RPMI7951 (cell line): ENCODE measurements at regions not wholly inside any gene's neighbourhood (a gene's known extent, or its start where the extent isn't known, plus 50 kb on each side); places are given as distances from the start of the nearest gene placed in this dataset.

Experiments used
- DNase-seq: peaks from one replicate; pipeline ENCODE4 v3.0.0-alpha.2; 2012; ENCODE audit warnings: low read depth

DNA sequence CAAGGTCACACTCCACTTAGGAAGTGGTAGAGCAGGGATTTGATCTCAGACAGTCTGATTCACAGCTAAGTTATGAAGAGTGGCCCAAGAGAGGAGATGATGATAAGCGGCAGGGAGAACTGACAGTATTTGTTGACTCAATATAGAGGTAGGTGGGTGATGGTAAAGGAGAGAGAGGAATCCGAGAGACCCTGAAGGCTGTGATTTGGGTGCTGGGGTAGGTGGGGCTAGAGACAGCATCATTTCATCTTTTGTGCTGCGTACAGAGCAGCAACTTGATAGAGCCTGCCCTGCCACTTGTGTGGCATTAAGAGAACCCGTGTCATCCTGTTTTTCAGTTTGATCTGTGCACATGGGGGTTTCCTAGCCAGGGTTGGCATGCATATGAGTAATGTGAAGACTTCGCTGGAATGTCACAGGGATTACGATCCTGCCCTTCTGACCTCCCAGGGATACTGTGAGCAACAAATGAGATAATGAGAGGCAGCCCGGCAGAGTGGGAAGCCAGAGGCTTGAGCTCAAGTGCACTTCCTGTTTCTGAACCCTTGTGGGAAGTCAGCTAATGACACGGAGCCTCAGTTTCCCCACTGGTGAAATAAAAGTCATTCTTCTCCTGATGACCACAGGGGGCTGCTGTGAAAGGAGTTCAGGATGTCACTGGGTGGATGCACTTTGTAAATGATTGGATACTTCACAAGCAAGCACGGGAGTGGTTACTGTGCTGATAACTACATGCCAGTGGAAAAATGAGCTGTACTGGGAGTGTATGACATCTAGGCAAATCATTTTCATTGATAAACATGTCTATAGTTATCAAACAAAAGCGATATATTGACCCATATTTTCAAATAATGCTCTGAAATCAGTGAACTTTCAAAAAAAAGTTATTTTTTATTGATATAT, 59.5 kb upstream of the IGF1 start:
- DNase-seq, result peak; percentile 85

DNA sequence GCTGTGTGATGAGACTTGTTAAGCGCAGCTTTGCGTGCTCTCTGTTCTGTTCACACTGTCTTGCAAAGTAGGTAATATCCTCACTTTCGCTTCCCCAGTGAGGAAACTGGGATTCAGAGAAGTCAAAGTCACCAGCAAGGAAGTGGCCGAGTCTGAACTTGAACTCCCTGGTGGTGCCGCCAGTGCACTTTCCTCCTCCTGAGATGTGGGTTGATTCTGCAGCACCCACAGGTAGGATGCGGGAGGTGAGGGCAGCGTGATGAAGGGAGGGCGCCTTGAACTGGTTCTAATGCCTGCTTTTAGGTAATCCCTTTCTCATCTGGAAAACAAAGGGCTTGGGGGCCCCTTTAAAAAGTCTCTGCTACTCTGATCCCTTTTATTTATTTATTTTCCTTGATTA, 54.9 kb upstream of the IGF1 start:
- no peak for DNase-seq

DNA sequence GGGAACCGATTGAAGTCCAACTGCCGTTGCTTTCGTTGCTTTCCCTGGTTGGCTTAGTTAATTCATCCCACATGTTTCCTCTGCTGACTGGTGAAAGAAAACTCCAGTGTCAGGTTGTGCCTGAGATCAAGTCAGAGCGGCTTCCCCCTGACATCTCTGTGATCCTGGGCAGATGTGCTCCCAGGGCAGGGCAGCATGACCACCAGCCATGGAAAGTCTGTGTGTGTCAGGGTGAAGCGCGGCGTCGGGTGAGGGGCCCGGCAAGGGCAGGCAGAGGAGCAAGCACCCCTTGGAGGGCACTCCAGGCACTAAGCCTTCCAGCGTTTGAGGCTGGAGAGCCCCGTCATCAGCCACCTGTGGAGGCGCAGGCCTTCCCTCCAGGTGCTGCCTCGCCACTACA, 54.5 kb upstream of the IGF1 start:
- peak; percentile 49 for DNase-seq

DNA sequence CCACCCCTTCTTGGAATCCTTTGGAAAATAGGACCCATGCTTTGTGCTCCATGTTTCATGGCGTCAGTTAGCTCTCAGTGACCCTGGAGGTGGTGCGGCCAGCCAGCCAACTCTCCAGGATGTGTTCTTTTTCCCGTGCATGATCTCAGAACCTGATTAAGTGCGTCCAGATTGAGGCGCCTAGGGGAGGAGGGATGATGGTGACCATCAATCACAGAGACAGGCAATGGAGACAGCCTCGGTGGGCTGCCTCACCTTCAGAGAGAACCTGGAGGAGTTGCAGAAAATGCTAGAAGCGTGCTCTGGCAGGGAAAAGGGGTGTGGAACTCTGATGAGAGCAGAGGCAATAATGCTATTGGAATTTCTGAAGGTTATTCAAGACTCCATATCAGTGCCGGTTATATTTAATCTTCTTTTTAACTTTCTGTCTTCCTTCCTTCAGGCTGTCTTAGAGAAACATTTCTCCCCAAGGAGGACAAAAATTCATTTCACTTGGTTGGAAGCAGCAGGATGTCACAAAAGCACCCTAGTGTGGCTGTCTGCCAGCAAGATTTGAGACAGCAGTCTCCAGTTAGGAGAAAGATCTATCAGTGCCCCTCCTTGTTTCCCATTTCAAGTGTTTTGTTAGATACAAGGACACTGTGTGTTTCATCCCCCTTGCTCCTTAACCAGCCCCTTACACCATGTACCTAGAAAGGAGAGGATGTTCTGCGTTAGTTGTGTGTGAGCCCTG, 53.3 kb upstream of the IGF1 start:
- DNase-seq, result no peak
